ENCODE measurements at regions not wholly inside any gene's neighbourhood (a gene's known extent, or its start where the extent isn't known, plus 50 kb on each side); places are given as distances from the start of the nearest gene placed in this dataset.

DNA sequence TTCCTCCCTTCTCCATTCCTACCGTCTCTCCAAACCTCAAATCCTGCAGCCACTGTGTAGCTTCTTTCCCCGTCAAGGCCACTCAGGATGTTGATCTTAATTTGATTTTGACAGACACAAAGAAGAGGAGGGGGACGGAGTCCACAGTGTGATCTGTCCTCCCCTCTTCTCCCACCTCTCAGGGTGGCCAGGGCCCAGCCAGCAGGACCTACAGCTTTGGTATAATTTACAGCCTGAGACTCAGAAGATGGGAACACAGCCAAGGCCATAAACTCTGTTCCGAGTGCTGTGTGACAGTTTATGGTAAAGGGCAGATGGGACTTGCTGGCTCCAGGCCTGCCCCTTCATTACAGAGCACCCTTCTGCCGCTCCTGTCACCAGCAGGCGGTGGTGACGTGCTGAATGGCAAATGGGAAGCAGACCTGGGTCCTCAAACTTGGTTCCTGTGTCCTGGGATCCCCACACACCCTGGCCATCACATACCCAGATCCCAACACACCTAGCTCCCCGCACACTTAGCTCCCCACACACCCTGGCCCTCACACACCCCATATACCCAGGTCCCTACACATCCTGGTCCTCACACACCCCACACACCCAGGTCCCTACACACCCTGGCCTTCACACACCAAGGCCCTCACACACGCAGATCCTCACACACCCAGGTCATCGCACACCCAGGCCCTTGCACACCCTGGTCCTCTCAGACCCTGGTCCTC is 71.6 kb downstream of the CD2 start:
- no peaks in the 10 kb centered on the region for H3K9me3 ChIP-seq
- H3K36me3 ChIP-seq, result no peaks in the 10 kb centered on the region
- ATAC-seq (ENCODE audit: insufficient number of reproducible peaks, low FRiP score, low read depth) (no peak), DNase-seq (ENCODE audit: low spot score) (no peak)
- H3K27me3 ChIP-seq (replicated peaks; ENCODE audit: insufficient read depth), result no peaks in the 10 kb centered on the region
- no peak overlapping the region for H3K27ac ChIP-seq
- H3K4me1 ChIP-seq (ENCODE audit: control insufficient read depth in 1 of 2, low read depth in 2 of 2), result no peaks in the 10 kb centered on the region
- H3K4me3 ChIP-seq, result no peak overlapping the region
- TF ChIP-seq, protein P1, sequence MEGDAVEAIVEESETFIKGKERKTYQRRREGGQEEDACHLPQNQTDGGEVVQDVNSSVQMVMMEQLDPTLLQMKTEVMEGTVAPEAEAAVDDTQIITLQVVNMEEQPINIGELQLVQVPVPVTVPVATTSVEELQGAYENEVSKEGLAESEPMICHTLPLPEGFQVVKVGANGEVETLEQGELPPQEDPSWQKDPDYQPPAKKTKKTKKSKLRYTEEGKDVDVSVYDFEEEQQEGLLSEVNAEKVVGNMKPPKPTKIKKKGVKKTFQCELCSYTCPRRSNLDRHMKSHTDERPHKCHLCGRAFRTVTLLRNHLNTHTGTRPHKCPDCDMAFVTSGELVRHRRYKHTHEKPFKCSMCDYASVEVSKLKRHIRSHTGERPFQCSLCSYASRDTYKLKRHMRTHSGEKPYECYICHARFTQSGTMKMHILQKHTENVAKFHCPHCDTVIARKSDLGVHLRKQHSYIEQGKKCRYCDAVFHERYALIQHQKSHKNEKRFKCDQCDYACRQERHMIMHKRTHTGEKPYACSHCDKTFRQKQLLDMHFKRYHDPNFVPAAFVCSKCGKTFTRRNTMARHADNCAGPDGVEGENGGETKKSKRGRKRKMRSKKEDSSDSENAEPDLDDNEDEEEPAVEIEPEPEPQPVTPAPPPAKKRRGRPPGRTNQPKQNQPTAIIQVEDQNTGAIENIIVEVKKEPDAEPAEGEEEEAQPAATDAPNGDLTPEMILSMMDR (IDR thresholded peaks at IDR 0.05), result no peak

DNA sequence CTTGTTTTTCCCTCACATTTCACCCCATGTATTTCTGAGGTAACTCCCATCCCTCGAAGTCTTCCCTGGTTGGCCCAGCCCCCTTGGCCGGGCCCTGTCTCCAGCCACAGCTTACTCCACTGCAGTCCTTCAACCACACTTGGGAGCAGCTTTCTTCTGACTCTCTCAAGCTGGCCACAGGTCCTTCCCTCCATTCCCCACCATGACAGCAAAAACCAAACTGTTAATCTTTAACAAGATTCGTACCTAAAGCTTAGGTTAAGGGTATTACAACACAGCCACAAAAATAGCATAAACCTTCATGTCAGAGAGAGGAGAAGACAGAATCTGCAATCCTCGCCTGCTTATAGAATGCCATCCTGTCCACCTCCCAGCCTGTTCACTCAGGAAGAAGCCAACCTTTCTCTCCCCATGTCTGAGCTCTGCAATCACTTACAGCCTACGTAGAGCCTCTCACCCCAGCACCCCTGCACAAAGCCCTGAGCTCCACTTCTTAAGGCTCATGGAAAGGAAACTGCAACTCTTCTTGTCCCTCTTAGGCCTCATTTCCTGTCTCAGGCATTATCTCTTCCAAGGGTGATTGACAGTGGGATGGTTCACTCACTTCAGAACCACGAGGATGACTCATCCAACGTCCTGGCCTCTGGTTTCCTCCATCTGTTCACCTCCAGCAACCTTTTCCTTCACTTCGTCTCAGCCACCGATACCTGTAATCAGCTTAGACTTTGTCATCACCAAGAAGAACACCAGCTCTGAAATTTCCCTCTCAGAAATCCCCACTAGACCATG is 72.8 kb downstream of the CD2 start:
- Histone ChIP-seq H3K9me3 (no peaks in the 10 kb centered on the region), H3K4me3 (no peak overlapping the region), H3K4me1 (ENCODE audit: control insufficient read depth in 1 of 2, low read depth in 2 of 2) (no peaks in the 10 kb centered on the region), H3K27ac (no peak overlapping the region), H3K36me3 (no peaks in the 10 kb centered on the region), H3K27me3 (replicated peaks; ENCODE audit: insufficient read depth) (no peaks in the 10 kb centered on the region)
- ATAC-seq (ENCODE audit: insufficient number of reproducible peaks, low FRiP score, low read depth) (no peak), DNase-seq (ENCODE audit: low spot score) (no peak)
- TF ChIP-seq, protein P1 (IDR thresholded peaks at IDR 0.05), result no peak

DNA sequence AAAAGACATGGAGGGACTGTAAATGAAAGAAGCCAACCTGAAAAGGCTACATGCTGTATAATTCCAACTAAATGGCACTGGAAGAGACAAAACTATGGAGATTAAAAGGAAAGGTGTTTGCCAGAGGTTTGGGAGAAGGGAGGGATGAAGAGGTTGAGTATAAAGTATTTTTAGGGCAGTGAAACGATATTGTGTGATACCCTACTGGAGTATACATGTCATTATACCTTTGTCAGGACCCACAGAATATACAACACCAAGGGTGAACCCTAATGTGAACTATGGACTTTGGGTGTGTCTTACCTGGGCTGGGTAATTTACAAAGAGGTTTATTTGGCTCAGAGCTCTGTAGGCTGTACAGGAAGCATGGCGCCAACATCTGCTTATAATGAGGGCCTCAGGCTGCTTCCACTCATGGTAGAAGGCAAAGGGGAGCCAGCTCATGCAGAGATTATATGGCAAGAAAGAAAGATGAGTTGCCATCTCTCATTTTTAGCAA is 73.4 kb downstream of the CD2 start:
- H3K27me3 ChIP-seq (replicated peaks; ENCODE audit: insufficient read depth), result no peaks in the 10 kb centered on the region
- DNase-seq (ENCODE audit: low spot score) (no peak), ATAC-seq (ENCODE audit: insufficient number of reproducible peaks, low FRiP score, low read depth) (no peak)
- TF ChIP-seq, protein P1 (IDR thresholded peaks at IDR 0.05), result no peak
- H3K36me3 ChIP-seq, result no peaks in the 10 kb centered on the region
- no peak overlapping the region for H3K27ac ChIP-seq
- H3K9me3 ChIP-seq, result no peaks in the 10 kb centered on the region
- H3K4me1 ChIP-seq (ENCODE audit: control insufficient read depth in 1 of 2, low read depth in 2 of 2), result no peaks in the 10 kb centered on the region
- H3K4me3 ChIP-seq, result no peak overlapping the region

DNA sequence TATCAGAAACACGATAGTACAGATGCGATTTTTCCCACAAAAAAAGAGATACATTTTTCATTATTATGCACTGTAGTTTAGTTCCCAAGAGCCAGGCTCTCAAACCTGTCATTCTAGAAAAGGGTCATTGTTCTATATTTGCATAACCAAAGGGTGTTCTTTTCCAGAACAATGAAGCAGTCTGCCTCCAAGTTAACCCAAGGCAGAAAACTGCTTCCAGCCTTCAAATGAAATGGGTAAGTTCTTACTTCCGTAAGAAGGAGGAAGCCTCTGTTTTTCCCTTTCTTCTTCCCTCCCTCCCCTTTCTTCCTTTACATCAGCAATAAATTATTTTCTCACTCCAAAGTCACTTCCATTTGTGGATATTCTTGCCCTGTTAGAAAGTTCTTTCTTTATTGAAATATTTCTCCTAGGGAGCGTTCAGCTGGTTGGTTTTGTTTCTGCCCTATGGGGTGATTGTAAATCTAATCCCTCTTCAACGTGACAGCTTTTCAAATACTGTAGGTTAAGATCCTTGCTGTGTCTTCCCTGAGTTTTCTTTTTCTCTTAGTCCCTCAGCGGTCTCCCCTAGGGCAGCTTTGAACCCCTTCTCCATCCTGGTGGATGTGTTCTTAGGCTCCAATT is 77.3 kb upstream of the PTGFRN start:
- DNase-seq (ENCODE audit: low spot score) (no peak), ATAC-seq (ENCODE audit: insufficient number of reproducible peaks, low FRiP score, low read depth) (no peak)
- no peaks in the 10 kb centered on the region for H3K4me1 ChIP-seq (ENCODE audit: control insufficient read depth in 1 of 2, low read depth in 2 of 2)
- no peaks in the 10 kb centered on the region for H3K36me3 ChIP-seq
- TF ChIP-seq, protein P1 (IDR thresholded peaks at IDR 0.05), result no peak
- no peaks in the 10 kb centered on the region for H3K27me3 ChIP-seq (replicated peaks; ENCODE audit: insufficient read depth)
- H3K4me3 ChIP-seq, result no peak overlapping the region
- H3K9me3 ChIP-seq, result no peaks in the 10 kb centered on the region
- H3K27ac ChIP-seq, result no peak overlapping the region
